ENCODE measurements at regions not wholly inside any gene's neighbourhood (a gene's known extent, or its start where the extent isn't known, plus 50 kb on each side); places are given as distances from the start of the nearest gene placed in this dataset.

- Histone ChIP-seq H3K4me1 (no peaks in the 10 kb centered on the region), H3K27me3 (ENCODE audit: low read depth) (no peaks in the 10 kb centered on the region), H3K9me3 (no peaks in the 10 kb centered on the region), H3K4me3 (no peak overlapping the region), H3K36me3 (replicated peaks) (no peaks in the 10 kb centered on the region)
- DNase-seq (ENCODE audit: low spot score in 2 of 2), result no peak
- in situ Hi-C loops (cut with MboI; ENCODE audit: low sequenced_read_pairs), result no loop called here
Measured at GRCh38 chr1:91610789-91611188, 110.1 kb downstream of the CDC7 start.

GRCh38 chr1:91611483-91611917 is 110.8 kb downstream of the CDC7 start:
- H3K9me3 ChIP-seq, result no peaks in the 10 kb centered on the region
- H3K4me1 ChIP-seq, result no peaks in the 10 kb centered on the region
- in situ Hi-C loops (cut with MboI; ENCODE audit: low sequenced_read_pairs), result no loop called here
- H3K27me3 ChIP-seq (ENCODE audit: low read depth), result no peaks in the 10 kb centered on the region
- H3K4me3 ChIP-seq, result no peak overlapping the region
- DNase-seq (ENCODE audit: low spot score in 2 of 2), result no peak
- H3K36me3 ChIP-seq (replicated peaks), result no peaks in the 10 kb centered on the region

GRCh38 chr1:91613595-91613994 is 112.9 kb downstream of the CDC7 start:
- H3K9me3 ChIP-seq, result no peaks in the 10 kb centered on the region
- H3K4me1 ChIP-seq, result no peaks in the 10 kb centered on the region
- no peak overlapping the region for H3K4me3 ChIP-seq
- no peaks in the 10 kb centered on the region for H3K27me3 ChIP-seq (ENCODE audit: low read depth)
- in situ Hi-C loops (cut with MboI; ENCODE audit: low sequenced_read_pairs), result no loop called here
- peak in 1 of 2 experiments; percentile 20 for DNase-seq (ENCODE audit: low spot score in 2 of 2)
- no peaks in the 10 kb centered on the region for H3K36me3 ChIP-seq (replicated peaks)

GRCh38 chr1:91616712-91617111 is 116.1 kb downstream of the CDC7 start:
- Histone ChIP-seq H3K27me3 (ENCODE audit: low read depth) (no peaks in the 10 kb centered on the region), H3K4me3 (no peak overlapping the region), H3K9me3 (no peaks in the 10 kb centered on the region), H3K4me1 (no peaks in the 10 kb centered on the region), H3K36me3 (replicated peaks) (no peaks in the 10 kb centered on the region)
- no peak for DNase-seq (ENCODE audit: low spot score in 2 of 2)
- in situ Hi-C loops (cut with MboI; ENCODE audit: low sequenced_read_pairs), result no loop called here

GRCh38 chr1:91617285-91617765 is 116.7 kb downstream of the CDC7 start:
- H3K36me3 ChIP-seq (replicated peaks), result no peaks in the 10 kb centered on the region
- in situ Hi-C loops (cut with MboI; ENCODE audit: low sequenced_read_pairs), result no loop called here
- no peak for DNase-seq (ENCODE audit: low spot score in 2 of 2)
- H3K4me3 ChIP-seq, result no peak overlapping the region
- no peaks in the 10 kb centered on the region for H3K9me3 ChIP-seq
- H3K27me3 ChIP-seq (ENCODE audit: low read depth), result no peaks in the 10 kb centered on the region
- H3K4me1 ChIP-seq, result no peaks in the 10 kb centered on the region

- no peaks in the 10 kb centered on the region for H3K4me1 ChIP-seq
Measured at GRCh38 chr1:91619881-91620280, 119.2 kb downstream of the CDC7 start.

GRCh38 chr1:91621360-91621759 is 120.7 kb downstream of the CDC7 start:
- no peak for DNase-seq (ENCODE audit: low spot score in 2 of 2)
- in situ Hi-C loops (cut with MboI; ENCODE audit: low sequenced_read_pairs), result no loop called here
- H3K4me1 ChIP-seq, result no peaks in the 10 kb centered on the region
- H3K4me3 ChIP-seq, result no peak overlapping the region
- H3K36me3 ChIP-seq (replicated peaks), result no peaks in the 10 kb centered on the region
- no peaks in the 10 kb centered on the region for H3K27me3 ChIP-seq (ENCODE audit: low read depth)
- H3K9me3 ChIP-seq, result no peaks in the 10 kb centered on the region

More at GRCh38 chr1:91619881-91620280, 119.2 kb downstream of the CDC7 start:
- Histone ChIP-seq H3K36me3 (replicated peaks) (no peaks in the 10 kb centered on the region), H3K9me3 (no peaks in the 10 kb centered on the region), H3K4me3 (no peak overlapping the region), H3K27me3 (ENCODE audit: low read depth) (no peaks in the 10 kb centered on the region)
- no peak for DNase-seq (ENCODE audit: low spot score in 2 of 2)
- in situ Hi-C loops (cut with MboI; ENCODE audit: low sequenced_read_pairs), result no loop called here

- no peak for DNase-seq (ENCODE audit: low spot score in 2 of 2)
- Histone ChIP-seq H3K9me3 (no peaks in the 10 kb centered on the region), H3K4me1 (no peaks in the 10 kb centered on the region), H3K4me3 (no peak overlapping the region), H3K27me3 (ENCODE audit: low read depth) (no peaks in the 10 kb centered on the region), H3K36me3 (replicated peaks) (no peaks in the 10 kb centered on the region)
- in situ Hi-C loops (cut with MboI; ENCODE audit: low sequenced_read_pairs), result no loop called here
Measured at GRCh38 chr1:91621907-91622306, 121.3 kb downstream of the CDC7 start.

GRCh38 chr1:91622616-91623015 is 122.0 kb downstream of the CDC7 start:
- in situ Hi-C loops (cut with MboI; ENCODE audit: low sequenced_read_pairs), result no loop called here
- no peak overlapping the region for H3K4me3 ChIP-seq
- DNase-seq (ENCODE audit: low spot score in 2 of 2), result no peak
- no peaks in the 10 kb centered on the region for H3K27me3 ChIP-seq (ENCODE audit: low read depth)
- no peaks in the 10 kb centered on the region for H3K9me3 ChIP-seq
- H3K4me1 ChIP-seq, result no peaks in the 10 kb centered on the region
- no peaks in the 10 kb centered on the region for H3K36me3 ChIP-seq (replicated peaks)

- no peaks in the 10 kb centered on the region for H3K9me3 ChIP-seq
- H3K4me3 ChIP-seq, result no peak overlapping the region
- DNase-seq (ENCODE audit: low spot score in 2 of 2), result no peak
- in situ Hi-C loops (cut with MboI; ENCODE audit: low sequenced_read_pairs), result no loop called here
- H3K27me3 ChIP-seq (ENCODE audit: low read depth), result no peaks in the 10 kb centered on the region
- H3K36me3 ChIP-seq (replicated peaks), result no peaks in the 10 kb centered on the region
- H3K4me1 ChIP-seq, result no peaks in the 10 kb centered on the region
Measured at GRCh38 chr1:91623020-91623419, 122.4 kb downstream of the CDC7 start.

GRCh38 chr1:91624331-91624730 is 123.7 kb downstream of the CDC7 start:
- Histone ChIP-seq H3K36me3 (replicated peaks) (no peaks in the 10 kb centered on the region), H3K9me3 (no peaks in the 10 kb centered on the region), H3K27me3 (ENCODE audit: low read depth) (no peaks in the 10 kb centered on the region), H3K4me3 (no peak overlapping the region), H3K4me1 (no peaks in the 10 kb centered on the region)
- in situ Hi-C loops (cut with MboI; ENCODE audit: low sequenced_read_pairs), result no loop called here
- no peak for DNase-seq (ENCODE audit: low spot score in 2 of 2)

Measured in HAP-1 (cell line).